Heart right ventricle (tissue), 16 donors: ENCODE measurements at regions not wholly inside any gene's neighbourhood (a gene's known extent, or its start where the extent isn't known, plus 50 kb on each side); places are given as distances from the start of the nearest gene placed in this dataset.

Experiments used
- ATAC-seq, 8 donors: fragments of 200-7000 bp; cut with Tn5 transposase; one replicate each; pipeline ENCODE4 v1.9.1; 2020; ENCODE audit warnings: mild to moderate bottlenecking in 8 of 8, moderate library complexity in 8 of 8, moderate number of reproducible peaks in 1 of 8
- DNase-seq, 2 donors: peaks; one replicate each; pipeline ENCODE4 v3.0.0-alpha.2; 2020
- H3K27ac ChIP-seq, 10 donors: fragments of 200-600 bp; sonication (generic) in 2 of 10; one replicate each; pipeline versions ENCODE4 v1.5.0 to v1.8.0; 2020 to 2022; ENCODE audit warnings: mild to moderate bottlenecking in 3 of 10
- H3K27me3 ChIP-seq, 7 donors: fragments of 200-600 bp; one replicate each; pipeline ENCODE4 v1.8.0; 2021 to 2022; ENCODE audit warnings: mild to moderate bottlenecking in 2 of 7
- H3K36me3 ChIP-seq, 9 donors: fragments of 200-600 bp; sonication (generic) in 1 of 9; one replicate each; pipeline versions ENCODE4 v1.5.0 to v1.8.0; 2020 to 2022; ENCODE audit warnings: mild to moderate bottlenecking in 2 of 9
- H3K4me1 ChIP-seq, 9 donors: fragments of 200-600 bp; sonication (generic) in 1 of 9; one replicate each; pipeline versions ENCODE4 v1.5.0 to v1.8.0; 2020 to 2022; ENCODE audit warnings: mild to moderate bottlenecking in 4 of 9
- H3K4me3 ChIP-seq, 10 donors: fragments of 200-600 bp; sonication (generic) in 2 of 10; one replicate each; pipeline versions ENCODE4 v1.5.0 to v1.8.0; 2020 to 2022; ENCODE audit warnings: mild to moderate bottlenecking in 7 of 10, moderate library complexity in 2 of 10
- H3K9me3 ChIP-seq, 11 donors: fragments of 200-600 bp in 10 of 11; sonication (generic) in 2 of 11; one replicate each; pipeline versions ENCODE4 v1.5.0 to v1.8.0; 2013 to 2022; ENCODE audit warnings: mild to moderate bottlenecking in 2 of 11, control low read depth in 1 of 11, moderate library complexity in 1 of 11
- WGBS, 2 donors: extraction: QIAGEN DNeasy Blood & Tissue Kit; methylation state at CpG; one replicate each; pipeline ENCODE4 v1.1.7; 2013; ENCODE audit warnings: inconsistent platforms in 1 of 2; 5-methylcytosine and 5-hydroxymethylcytosine counted together
- intact Hi-C, 10 donors: fragments of 100-400 bp; cut with DNase I; formaldehyde crosslinking; loops; one replicate each; pipeline versions ENCODE4 v1.11.1 to v1.14.2; 2022
- TF ChIP-seq, protein P1 (sequence below), 9 donors: fragments of 200-600 bp; sonication (generic) in 2 of 9; IDR thresholded peaks; one replicate each; pipeline versions ENCODE4 v1.5.0 to v1.8.0; 2021 to 2022; ENCODE audit warnings: antibody characterized with exemption in 9 of 9, mild to moderate bottlenecking in 5 of 9, moderate library complexity in 1 of 9
- donor health status: Arrhythmogenic right ventricular cardiomyopathy.
- donor health status: ischemic (EF 13 %, LVEDD 7.1; RV severe dilation, severe dysfunction).
- donor health status: healthy with polysubstance abuse.
- donor health status: DM: no; HTN: yes; CAD: no.
- donor health status: DM: no; HTN: no; CAD: no.
- donor health status: ischemic (EF 25% LVEDD 6.9; RV normal size, moderate dysfunction).
- donor health status: ischemic (EF 25% LVEDD 5.7; RV mildly dilated, moderate dysfunction).
- donor health status: healthy.
- donor health status: DM: yes; HTN: yes; CAD: no.
- donor health status: Ischemic cardiomyopathy.
- donor health status: ischemic (EF 35%, LVEDD 5.7; RV mildly dilated, moderate dysfunction).
- donor health status: nonischemic (EF 11% LVEDD 7.7; RV severe dilation, severe dysfunction).
- donor health status: DM: yes; HTN: yes; CAD: no.
- donor health status: PGD.
- donor health status: ischemic (EF 29% LVEDD 5.4; RV normal size, mild dysfunction).
- donor health status: nonischemic (EF 23%, LVEDD 6.1; RV moderate dilation, normal function).

GRCh38 chr2:236752096-236752495, 182.5 kb downstream of the ACKR3 start:
- TF ChIP-seq, protein P1, sequence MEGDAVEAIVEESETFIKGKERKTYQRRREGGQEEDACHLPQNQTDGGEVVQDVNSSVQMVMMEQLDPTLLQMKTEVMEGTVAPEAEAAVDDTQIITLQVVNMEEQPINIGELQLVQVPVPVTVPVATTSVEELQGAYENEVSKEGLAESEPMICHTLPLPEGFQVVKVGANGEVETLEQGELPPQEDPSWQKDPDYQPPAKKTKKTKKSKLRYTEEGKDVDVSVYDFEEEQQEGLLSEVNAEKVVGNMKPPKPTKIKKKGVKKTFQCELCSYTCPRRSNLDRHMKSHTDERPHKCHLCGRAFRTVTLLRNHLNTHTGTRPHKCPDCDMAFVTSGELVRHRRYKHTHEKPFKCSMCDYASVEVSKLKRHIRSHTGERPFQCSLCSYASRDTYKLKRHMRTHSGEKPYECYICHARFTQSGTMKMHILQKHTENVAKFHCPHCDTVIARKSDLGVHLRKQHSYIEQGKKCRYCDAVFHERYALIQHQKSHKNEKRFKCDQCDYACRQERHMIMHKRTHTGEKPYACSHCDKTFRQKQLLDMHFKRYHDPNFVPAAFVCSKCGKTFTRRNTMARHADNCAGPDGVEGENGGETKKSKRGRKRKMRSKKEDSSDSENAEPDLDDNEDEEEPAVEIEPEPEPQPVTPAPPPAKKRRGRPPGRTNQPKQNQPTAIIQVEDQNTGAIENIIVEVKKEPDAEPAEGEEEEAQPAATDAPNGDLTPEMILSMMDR (IDR thresholded peaks at IDR 0.05) = no peak
- ATAC-seq (no peak), DNase-seq (no peak)
- intact Hi-C loops = no loop called here
- Histone ChIP-seq H3K27me3 (no peaks in the 10 kb centered on the region), H3K4me1 (peaks cover 3 to 36% (median 28%) of the 10 kb centered on the region in 9 donors), H3K27ac (no peak overlapping the region), H3K9me3 (no peaks in the 10 kb centered on the region), H3K36me3 (no peaks in the 10 kb centered on the region), H3K4me3 (no peak overlapping the region)
- 92 to 96% methylated on average over 11 of the region's 11 CpGs for WGBS, 2 donors

DNA sequence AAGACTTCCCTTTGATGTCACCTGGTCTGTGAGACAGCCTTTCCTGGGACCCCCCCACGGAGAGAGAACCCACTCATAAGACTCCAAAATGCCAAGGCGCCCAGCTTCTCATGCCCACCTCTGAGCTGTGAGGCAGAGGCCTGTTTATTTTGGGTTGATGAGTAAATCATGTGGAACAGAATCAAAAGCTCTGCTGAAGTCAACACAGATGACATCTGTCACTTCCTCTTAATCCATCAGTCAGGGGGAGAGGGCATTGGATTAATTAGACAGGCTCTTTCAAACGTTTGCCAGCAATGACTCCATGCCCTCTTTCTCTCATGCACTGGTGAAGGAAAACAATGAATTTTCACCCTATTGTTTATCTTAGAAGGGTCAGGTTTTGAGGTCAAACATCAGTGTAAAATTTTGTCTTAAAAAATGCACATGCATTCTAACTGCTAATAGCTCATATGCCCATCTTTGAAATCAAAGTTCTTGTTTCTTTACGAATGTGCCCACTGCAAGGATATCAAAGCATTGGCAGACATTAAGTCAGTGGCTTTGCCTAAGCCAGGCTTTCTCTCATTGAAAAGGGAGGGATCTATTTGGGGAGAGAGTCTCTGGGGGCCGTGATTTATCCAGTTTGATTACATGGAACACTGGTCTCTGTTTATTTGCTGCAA, 184.1 kb downstream of the ACKR3 start:
- H3K27me3 ChIP-seq = no peaks in the 10 kb centered on the region
- H3K27ac ChIP-seq = no peak overlapping the region
- no peak overlapping the region for H3K4me3 ChIP-seq
- H3K4me1 ChIP-seq = peaks cover 3 to 24% (median 18%) of the 10 kb centered on the region in 9 donors
- H3K36me3 ChIP-seq = no peaks in the 10 kb centered on the region
- peak in 2 of 8 donors; percentile 34 to 58 for ATAC-seq
- TF ChIP-seq, protein P1 (IDR thresholded peaks at IDR 0.05) = no peak
- H3K9me3 ChIP-seq = no peaks in the 10 kb centered on the region
- 72 to 75% methylated on average over 5 of the region's 5 CpGs for WGBS, 2 donors
- no peak for DNase-seq
- intact Hi-C loops = no loop called here

DNA sequence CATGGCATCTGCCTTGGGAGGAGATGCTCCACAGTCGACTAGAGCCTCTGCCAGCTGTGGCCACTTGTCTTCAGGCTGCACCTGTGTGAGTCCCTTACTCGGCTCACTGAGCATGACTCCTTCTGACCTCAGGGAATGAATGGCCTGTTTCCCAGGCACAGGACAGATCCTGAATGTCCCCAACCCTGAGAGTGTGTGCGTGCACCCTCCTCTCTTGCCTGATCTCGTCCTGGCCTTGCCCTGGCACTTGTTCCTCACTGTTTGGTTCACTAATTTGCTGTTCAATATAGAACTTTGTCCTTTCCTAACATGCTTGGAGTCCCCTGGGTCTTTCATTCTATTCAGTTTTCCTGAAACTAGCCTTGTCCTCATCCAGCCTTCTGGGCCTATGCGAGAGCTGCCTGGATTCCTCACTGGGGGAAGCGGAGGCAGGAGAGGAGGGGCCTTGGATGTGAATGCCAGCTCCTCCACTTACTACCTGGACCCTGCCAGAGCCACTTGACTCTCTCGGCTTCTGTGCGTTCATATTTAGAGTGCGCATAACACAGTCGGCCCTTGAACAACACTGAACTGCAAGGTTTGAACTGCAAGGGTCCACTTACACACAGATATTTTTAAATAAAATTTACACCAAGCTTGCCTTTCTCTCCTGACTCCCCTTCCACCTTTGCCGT, 184.8 kb downstream of the ACKR3 start:
- peak in 1 of 8 donors; percentile 29 for ATAC-seq
- Histone ChIP-seq H3K27ac (no peak overlapping the region), H3K4me1 (peaks cover 3 to 17% (median 12%) of the 10 kb centered on the region in 9 donors), H3K4me3 (no peak overlapping the region), H3K27me3 (no peaks in the 10 kb centered on the region), H3K9me3 (no peaks in the 10 kb centered on the region), H3K36me3 (no peaks in the 10 kb centered on the region)
- intact Hi-C loops = no loop called here
- TF ChIP-seq, protein P1 (IDR thresholded peaks at IDR 0.05) = no peak
- WGBS, 2 donors = 90 to 93% methylated on average over 11 of the region's 11 CpGs
- DNase-seq = no peak

- H3K27ac ChIP-seq = no peak overlapping the region
- no peak overlapping the region for H3K4me3 ChIP-seq
- no peaks in the 10 kb centered on the region for H3K27me3 ChIP-seq
- 94 to 96% methylated on average over 5 of the region's 5 CpGs for WGBS, 2 donors
- peaks cover 3 to 14% (median 9%) of the 10 kb centered on the region in 9 donors for H3K4me1 ChIP-seq
- intact Hi-C loops = no loop called here
- no peaks in the 10 kb centered on the region for H3K9me3 ChIP-seq
- TF ChIP-seq, protein P1 (IDR thresholded peaks at IDR 0.05) = no peak
- H3K36me3 ChIP-seq = no peaks in the 10 kb centered on the region
- no peak for ATAC-seq
- DNase-seq = no peak
These were observed 185.7 kb downstream of the ACKR3 start for GRCh38 chr2:236755278-236755840.
